Stimulated activated naive CD8-positive, alpha-beta T cell treated with anti-CD3 and anti-CD28 coated beads, Interleukin-15, amount 100 ng/mL, for 72 hours (primary cell): ENCODE measurements at regions not wholly inside any gene's neighbourhood (a gene's known extent, or its start where the extent isn't known, plus 50 kb on each side); places are given as distances from the start of the nearest gene placed in this dataset.
A peak's percentile ranks its signal among the peaks of the same experiment; 100 is the strongest.
"Not testable (repeated sequence)": the region's sequence is repeated elsewhere in the genome, so short reads cannot be mapped to it uniquely, and the experiment has no call there.

Source experiments
- ATAC-seq: fragments of 150-1000 bp; cut with Tn5 transposase; 2 replicates; pipeline ENCODE4 v1.10.0; 2021; ENCODE audit warnings: mild to moderate bottlenecking, moderate library complexity
- DNase-seq, 2 donors: peaks; one replicate each; pipeline ENCODE4 v3.0.0; 2021 to 2022
- H3K27ac Mint-ChIP-seq, 2 donors: one replicate each; pipeline ENCODE4 v1.8.0; 2022; ENCODE audit warnings: mild to moderate bottlenecking in 2 of 2, mixed read lengths in 2 of 2, moderate library complexity in 2 of 2
- H3K27me3 Mint-ChIP-seq: one replicate; pipeline ENCODE4 v1.8.0; 2022; ENCODE audit warnings: mixed read lengths
- H3K4me1 Mint-ChIP-seq: one replicate; pipeline ENCODE4 v1.8.0; 2022; ENCODE audit warnings: mild to moderate bottlenecking, mixed read lengths
- H3K4me3 Mint-ChIP-seq, 2 donors: one replicate each; pipeline ENCODE4 v1.8.0; 2022; ENCODE audit warnings: mild to moderate bottlenecking in 2 of 2, mixed read lengths in 2 of 2, moderate library complexity in 1 of 2
- H3K9me3 Mint-ChIP-seq, 2 donors: one replicate each; pipeline ENCODE4 v1.8.0; 2022; ENCODE audit warnings: mixed read lengths in 2 of 2

DNA sequence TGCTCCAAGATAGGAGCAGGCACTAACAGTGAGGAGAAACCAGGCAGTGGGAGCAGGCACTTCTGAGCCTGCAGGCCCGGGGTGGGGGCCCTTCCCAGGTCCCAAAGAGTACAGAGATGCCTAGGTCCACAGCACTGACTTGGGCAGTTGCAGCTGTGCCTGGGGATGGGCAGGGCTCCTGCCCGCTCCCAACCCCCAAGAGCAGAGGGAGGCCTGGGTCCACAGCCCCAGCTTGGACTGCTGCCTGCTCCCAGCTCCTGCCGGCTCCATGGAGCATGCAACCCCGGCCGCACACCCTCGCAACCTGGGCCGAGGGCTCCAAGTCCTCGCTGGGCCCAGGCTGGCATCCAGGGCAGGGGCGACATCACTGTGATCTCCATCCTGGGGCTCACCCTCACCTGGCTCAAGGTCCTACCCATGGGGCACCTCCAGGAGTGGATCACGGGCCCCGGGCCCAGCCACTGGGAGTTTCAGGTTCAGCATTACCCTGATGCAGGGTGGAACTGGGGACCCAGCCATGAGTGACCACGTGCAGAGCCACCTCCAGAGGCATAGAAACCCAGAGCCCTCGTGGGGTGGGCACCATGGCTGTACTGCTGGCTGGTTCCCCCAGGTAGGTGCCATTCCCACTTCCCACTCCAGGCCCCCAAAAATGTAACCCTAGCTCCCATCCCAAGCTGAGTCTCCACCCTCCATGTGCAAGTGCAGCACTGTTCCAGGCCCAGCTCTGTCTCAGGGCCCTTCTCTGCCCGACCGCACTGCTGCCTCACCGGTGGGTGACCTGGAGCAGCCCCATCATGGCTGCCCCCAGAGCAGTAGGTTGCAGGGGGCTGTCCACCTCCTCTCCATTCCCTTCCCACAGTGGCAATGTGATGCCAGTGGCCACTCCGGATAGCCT lies 325.6 kb downstream of the NR4A2 start:
- Mint-ChIP-seq H3K4me3 (no peak overlapping the region), H3K27me3 (no peaks in the 10 kb centered on the region), H3K4me1 (no peaks in the 10 kb centered on the region), H3K9me3 (peaks cover 6 to 13% of the 10 kb centered on the region in 2 donors), H3K27ac (no peak overlapping the region)
- no peak for DNase-seq
- ATAC-seq = peak; percentile 50

DNA sequence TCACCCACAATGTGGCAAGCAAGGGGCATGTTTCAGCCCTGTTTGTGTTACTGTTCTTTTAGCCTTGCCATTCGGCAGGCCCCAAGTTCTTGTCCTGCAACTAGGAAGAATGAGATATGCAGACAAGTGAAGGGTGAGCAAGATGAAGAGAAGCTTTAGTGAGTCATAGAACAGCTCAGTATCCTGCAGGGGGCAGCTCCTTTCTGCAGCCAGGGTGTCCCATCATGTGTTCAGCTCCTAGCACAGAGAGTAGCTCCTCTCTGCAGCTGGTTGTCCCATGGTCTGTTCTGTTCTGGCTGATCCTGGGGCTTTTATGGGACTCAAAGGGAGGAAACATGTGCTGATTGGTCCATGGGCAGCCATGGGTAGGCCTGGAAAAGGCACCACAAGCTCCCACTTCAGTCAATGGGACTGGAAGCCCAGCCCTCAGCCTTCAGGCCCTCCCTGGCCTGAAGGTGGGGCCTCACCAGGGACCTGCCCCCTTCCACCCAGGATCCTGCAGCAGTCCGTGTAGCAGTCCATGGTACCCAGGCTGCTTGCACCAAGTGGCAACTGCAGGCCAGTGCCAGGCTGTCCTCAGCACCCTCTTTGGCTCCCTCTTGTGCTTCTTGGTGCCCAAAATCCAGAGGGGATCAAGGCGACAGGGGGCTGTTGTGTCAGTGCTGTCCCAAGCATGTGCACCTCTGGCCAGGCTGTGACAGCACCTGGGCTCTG lies 326.4 kb downstream of the NR4A2 start:
- Mint-ChIP-seq H3K27ac (no peak overlapping the region), H3K27me3 (no peaks in the 10 kb centered on the region), H3K4me3 (no peak overlapping the region), H3K9me3 (peaks cover 6 to 13% of the 10 kb centered on the region in 2 donors), H3K4me1 (no peaks in the 10 kb centered on the region)
- DNase-seq = no peak
- peak; percentile 46 for ATAC-seq

DNA sequence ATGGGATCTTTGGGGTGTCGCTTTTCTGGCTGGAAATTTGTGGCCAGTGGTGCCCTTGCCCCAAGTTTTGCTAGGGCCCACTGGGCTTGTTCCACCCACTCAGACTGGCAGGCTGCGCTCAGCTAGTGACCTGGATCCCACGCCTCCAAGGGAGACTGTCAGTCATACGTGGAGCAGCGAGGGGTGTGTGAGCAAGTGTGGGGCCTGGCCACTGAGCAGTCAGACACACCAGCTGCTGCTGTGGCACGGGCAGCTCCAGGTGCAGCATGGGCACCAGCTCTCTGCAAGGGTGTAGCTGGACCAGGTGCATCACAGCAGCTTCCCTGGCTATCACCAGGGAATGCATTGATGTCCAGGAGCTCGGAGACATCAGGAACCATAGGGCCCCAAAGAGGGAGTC lies 327.0 kb downstream of the NR4A2 start:
- H3K9me3 Mint-ChIP-seq = peaks cover 6 to 13% of the 10 kb centered on the region in 2 donors
- no peak overlapping the region for H3K27ac Mint-ChIP-seq
- ATAC-seq (no peak), DNase-seq (no peak)
- H3K4me1 Mint-ChIP-seq = no peaks in the 10 kb centered on the region
- no peaks in the 10 kb centered on the region for H3K27me3 Mint-ChIP-seq
- no peak overlapping the region for H3K4me3 Mint-ChIP-seq

DNA sequence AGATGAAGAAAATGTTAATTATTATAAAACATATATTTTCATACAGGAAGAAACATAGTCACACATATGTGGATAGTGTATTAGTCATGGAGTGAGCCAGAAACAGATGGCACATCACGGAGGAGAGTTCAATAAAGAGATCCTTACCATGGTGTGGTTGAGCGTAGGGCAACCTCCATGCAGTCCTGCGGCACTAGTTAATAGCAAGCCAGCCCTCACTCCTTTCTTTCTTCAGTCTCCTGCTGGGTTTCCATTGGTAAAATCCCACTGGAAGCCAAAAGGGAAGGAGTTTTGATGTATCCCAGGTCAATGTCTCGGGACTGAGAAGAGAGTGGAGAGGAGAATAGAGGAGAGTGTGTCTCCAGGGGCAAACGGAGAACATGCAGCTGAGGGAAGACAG lies 328.1 kb downstream of the NR4A2 start:
- peaks cover 0 to 3% of the 10 kb centered on the region in 2 donors for H3K9me3 Mint-ChIP-seq
- no peak overlapping the region for H3K27ac Mint-ChIP-seq

DNA sequence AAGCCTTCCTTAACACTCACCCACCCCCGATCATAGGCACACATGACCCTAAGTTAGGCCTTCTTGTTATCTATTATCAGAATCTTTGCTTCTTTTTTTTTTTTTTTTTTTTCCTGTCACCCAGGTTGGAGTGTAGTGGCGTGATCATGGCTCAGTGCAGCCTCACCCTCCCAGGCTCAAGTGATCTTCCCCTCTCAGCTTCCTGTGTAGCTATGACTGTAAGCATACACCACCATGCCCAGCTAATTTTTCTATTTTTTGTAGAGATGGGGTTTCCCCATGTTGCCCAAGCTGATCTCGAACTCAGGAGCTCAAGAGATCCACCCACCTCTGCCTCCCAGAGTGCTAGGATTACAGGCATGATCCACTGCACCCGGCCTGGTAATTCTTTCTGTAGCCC lies 328.7 kb downstream of the NR4A2 start:
- DNase-seq = no peak
- H3K4me3 Mint-ChIP-seq = no peak overlapping the region
- no peaks in the 10 kb centered on the region for H3K9me3 Mint-ChIP-seq
- H3K27me3 Mint-ChIP-seq = no peaks in the 10 kb centered on the region
- no peak for ATAC-seq
- H3K27ac Mint-ChIP-seq = no peak overlapping the region
- no peaks in the 10 kb centered on the region for H3K4me1 Mint-ChIP-seq

More for the DNA sequence above, 328.1 kb downstream of the NR4A2 start:
- Mint-ChIP-seq H3K27me3 (no peaks in the 10 kb centered on the region), H3K4me3 (no peak overlapping the region), H3K4me1 (no peaks in the 10 kb centered on the region)
- ATAC-seq (no peak), DNase-seq (no peak)

DNA sequence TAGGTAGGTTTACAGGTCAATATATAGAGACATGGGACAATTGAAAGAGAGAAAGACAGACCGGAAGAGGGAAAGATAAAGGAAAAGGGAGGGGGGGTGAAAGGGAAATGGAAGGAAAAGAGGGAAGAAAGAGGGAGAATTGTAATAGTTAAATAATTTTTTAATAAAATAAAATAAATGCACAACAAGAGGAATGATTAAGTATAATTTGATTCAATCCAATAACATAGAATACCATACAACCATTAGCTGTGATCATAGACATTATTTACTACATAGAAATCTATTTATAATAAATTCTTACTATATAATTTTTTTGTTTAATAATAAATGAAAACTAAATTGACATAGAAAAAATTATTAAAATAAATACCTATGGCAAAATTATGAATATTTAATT lies 330.7 kb downstream of the NR4A2 start:
- H3K9me3 Mint-ChIP-seq = no peaks in the 10 kb centered on the region
- H3K27me3 Mint-ChIP-seq = no peaks in the 10 kb centered on the region
- no peak overlapping the region for H3K4me3 Mint-ChIP-seq
- DNase-seq (no peak), ATAC-seq (no peak)
- H3K27ac Mint-ChIP-seq = no peak overlapping the region
- H3K4me1 Mint-ChIP-seq = no peaks in the 10 kb centered on the region

DNA sequence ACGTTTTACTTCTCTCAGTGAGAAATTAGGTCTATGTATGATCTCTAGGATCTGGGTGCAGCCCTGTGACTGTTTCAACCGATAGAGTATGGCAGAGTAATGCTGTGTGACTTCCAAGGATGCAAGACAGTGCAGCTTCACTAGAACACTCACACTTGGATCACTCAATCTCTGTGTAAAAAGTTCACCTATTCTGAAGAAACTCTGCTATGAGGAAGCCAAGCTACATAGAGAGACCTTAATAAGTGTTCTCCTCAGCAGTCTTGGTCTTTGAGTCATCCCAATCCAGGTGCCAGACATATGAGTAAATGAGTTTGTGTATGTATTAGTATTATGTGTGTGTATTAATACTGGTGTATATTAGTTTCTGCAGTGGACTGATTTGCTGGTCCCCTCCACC lies 335.0 kb downstream of the NR4A2 start:
- ATAC-seq (no peak), DNase-seq (no peak)
- no peaks in the 10 kb centered on the region for H3K27me3 Mint-ChIP-seq
- H3K9me3 Mint-ChIP-seq = peaks cover 0 to 7% of the 10 kb centered on the region in 2 donors
- no peak overlapping the region for H3K27ac Mint-ChIP-seq
- H3K4me1 Mint-ChIP-seq = no peaks in the 10 kb centered on the region
- no peak overlapping the region for H3K4me3 Mint-ChIP-seq

DNA sequence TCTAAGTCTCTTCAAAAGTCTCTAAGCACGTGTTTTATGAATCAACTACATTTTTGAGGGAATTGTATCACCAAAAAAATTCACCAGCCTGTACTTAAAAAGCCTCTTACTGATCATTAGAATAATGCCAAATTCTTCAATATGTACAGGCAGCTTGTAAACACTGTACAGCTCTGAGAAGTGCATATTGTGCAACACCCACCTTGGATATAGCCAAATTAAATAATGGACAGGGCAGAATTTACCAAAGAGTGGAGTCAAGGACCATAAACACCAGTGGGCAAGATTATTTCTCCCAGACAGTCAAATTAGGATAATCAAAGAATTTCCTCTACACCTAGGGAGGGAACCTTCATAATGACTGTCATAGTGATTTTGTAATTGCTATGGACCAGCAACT lies 338.2 kb downstream of the NR4A2 start:
- H3K9me3 Mint-ChIP-seq = peaks cover 0 to 7% of the 10 kb centered on the region in 2 donors
- H3K27me3 Mint-ChIP-seq = no peaks in the 10 kb centered on the region
- ATAC-seq (no peak), DNase-seq (no peak)
- H3K27ac Mint-ChIP-seq = no peak overlapping the region
- no peaks in the 10 kb centered on the region for H3K4me1 Mint-ChIP-seq
- no peak overlapping the region for H3K4me3 Mint-ChIP-seq

DNA sequence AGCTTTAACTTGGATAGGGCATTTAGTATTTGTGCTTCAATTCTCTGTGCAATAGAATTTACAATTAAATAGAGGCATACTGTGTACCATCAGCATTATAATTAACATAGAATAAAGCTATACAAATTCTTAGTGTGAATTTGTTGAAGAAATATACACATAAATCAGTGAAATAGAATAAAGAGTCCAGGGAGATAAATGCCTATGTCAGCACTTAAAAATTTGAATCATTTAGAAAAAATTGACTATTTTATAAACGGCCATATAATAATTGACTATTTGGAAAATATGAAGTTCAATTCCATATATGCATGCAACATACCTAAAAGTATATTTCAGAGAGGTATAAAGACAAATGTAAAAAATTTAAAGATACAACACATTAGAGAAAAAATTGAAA lies 348.7 kb downstream of the NR4A2 start:
- Mint-ChIP-seq H3K4me1 (no peaks in the 10 kb centered on the region), H3K9me3 (no peaks in the 10 kb centered on the region), H3K27ac (no peak overlapping the region), H3K27me3 (no peaks in the 10 kb centered on the region), H3K4me3 (no peak overlapping the region)
- no peak for DNase-seq
- ATAC-seq = no peak

DNA sequence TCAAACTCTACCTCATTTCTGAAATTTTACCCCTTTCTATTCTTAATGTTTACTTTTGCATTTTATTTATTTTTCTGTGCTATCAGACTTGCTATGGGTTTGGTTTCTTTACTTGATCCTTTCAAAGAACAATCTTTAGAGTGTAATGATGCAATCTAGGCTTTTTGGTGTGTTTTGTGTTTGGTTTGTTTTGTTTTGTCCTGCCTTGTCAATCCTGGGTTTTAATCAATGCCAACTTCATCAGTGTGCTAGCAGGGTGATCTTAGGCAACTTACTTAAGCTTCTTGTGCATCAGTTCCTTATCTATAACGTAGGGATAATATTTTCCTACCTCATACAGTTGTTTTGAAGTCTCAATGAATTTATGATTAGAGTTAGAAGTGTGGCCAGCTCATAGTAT lies 350.4 kb downstream of the NR4A2 start:
- H3K4me1 Mint-ChIP-seq = no peaks in the 10 kb centered on the region
- no peaks in the 10 kb centered on the region for H3K27me3 Mint-ChIP-seq
- H3K4me3 Mint-ChIP-seq = no peak overlapping the region
- no peaks in the 10 kb centered on the region for H3K9me3 Mint-ChIP-seq
- H3K27ac Mint-ChIP-seq = no peak overlapping the region
- ATAC-seq (no peak), DNase-seq (no peak)

DNA sequence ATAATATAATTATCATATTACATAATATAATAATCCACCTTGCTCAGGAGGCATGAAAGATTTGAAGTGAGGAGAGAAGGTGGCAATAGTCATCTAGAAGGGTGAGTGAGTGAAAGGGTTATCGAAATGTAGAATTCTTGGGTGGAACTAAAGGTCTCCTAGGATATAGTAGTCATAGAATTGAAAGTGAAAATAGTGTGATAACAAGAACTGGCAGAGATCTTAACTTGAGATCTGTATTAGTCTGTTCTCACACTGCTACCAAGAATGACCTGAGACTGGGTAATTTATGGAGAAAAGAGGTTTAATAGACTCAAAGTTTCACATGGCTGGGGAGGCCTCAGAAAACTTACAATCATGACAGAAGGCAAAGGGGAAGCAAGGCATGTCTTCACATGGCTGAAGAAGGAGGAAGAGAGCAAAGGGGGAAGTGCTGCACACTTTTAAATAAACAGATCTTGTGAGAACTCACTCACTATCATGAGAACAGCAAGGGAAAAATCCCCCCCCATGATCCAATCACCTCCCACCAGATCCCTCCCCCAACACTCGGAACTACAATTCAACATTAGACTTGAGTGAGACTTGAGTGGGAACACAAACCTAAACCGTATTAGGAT lies 351.5 kb downstream of the NR4A2 start:
- Mint-ChIP-seq H3K27me3 (no peaks in the 10 kb centered on the region), H3K27ac (no peak overlapping the region), H3K4me1 (no peaks in the 10 kb centered on the region), H3K4me3 (no peak overlapping the region), H3K9me3 (no peaks in the 10 kb centered on the region)
- DNase-seq (no peak), ATAC-seq (no peak)

DNA sequence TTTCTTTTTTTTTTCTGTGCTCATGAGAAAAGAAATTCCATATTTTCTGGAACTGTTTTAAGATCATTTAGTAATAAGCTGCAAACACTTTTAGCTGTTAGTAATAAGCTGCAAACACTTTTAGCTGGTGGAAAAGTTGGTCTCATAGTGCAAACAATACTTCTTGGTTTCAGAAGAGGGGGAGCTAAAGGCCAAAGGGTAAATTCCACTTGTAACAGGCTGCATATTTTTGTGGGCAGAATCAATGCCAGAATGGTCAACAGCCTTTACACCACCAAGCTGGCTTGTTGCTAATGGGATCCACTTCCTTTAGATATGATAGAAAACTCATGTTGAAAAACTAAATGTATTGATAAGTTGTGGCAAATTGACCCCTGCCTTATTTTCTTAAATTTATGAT lies 356.8 kb downstream of the NR4A2 start:
- Mint-ChIP-seq H3K4me1 (no peaks in the 10 kb centered on the region), H3K9me3 (no peaks in the 10 kb centered on the region), H3K4me3 (no peak overlapping the region), H3K27me3 (no peaks in the 10 kb centered on the region), H3K27ac (no peak overlapping the region)
- DNase-seq (no peak), ATAC-seq (no peak)

DNA sequence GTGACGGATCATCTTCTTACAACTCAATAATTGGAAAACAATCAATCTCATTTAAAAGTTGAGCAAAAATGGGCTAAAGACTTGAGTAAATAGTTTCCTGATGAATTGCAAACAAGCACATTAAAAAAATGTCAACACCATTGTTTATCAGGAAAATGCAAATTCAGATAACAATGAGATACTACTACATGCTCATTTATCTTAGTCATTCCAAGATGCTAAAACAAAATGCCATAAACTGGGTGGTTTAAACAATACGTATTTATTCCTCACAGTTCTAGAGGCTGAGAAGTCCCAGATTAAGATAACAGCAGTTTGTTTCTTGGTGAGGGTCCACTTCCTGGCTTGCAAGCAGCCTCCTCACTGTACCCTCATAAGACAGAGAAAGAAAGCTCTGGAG lies 359.6 kb downstream of the NR4A2 start:
- no peaks in the 10 kb centered on the region for H3K27me3 Mint-ChIP-seq

DNA sequence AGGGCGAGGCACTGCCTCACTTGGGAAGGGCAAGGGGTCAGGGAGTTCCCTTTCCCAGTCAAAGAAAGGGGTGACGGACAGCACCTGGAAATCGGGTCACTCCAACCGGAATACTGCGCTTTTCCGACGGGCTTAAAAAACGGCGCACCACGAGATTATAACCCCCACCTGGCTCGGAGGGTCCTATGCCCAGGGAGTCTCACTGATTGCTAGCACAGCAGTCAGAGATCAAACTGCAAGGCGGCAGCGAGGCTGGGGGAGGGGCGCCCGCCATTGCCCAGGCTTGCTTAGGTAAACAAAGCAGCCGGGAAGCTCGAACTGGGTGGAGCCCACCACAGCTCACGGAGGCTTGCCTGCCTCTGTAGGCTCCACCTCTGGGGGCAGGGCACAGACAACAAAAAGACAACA lies 366.5 kb downstream of the NR4A2 start:
- not testable (repeated sequence) for H3K4me3 Mint-ChIP-seq, H3K27me3 Mint-ChIP-seq, H3K4me1 Mint-ChIP-seq, H3K9me3 Mint-ChIP-seq, H3K27ac Mint-ChIP-seq, DNase-seq, ATAC-seq

More for the DNA sequence above, 359.6 kb downstream of the NR4A2 start:
- no peaks in the 10 kb centered on the region for H3K9me3 Mint-ChIP-seq
- no peak overlapping the region for H3K4me3 Mint-ChIP-seq
- no peak for ATAC-seq
- DNase-seq = no peak
- no peaks in the 10 kb centered on the region for H3K4me1 Mint-ChIP-seq
- H3K27ac Mint-ChIP-seq = no peak overlapping the region

DNA sequence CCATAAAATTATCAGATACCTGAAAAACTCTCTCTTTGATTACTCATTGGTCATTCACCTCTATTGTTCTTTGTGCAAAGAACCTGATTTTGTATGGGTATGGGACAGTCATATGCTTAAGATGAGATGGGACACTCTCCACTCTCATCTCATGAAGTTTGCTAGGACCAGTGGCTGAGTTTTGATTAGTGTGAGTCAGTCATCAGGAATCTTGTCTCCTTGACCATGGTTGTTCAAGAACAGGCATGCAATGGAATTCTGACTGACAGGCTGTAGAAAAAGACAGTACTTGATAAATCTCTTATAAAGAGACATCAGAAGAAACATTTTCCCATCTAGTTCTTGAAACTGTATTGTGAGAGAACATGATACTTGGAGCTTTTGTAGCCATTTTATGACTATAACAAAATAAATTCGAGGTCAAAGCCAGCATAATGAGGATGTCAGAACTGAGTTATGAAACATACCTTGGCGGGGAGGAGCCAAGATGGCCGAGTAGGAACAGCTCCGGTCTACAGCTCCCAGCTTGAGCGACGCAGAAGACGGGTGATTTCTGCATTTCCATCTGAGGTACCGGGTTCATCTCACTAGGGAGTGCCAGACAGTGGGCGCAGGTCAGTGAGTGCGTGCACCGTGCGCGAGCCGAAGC lies 367.0 kb downstream of the NR4A2 start:
- no peaks in the 10 kb centered on the region for H3K9me3 Mint-ChIP-seq

DNA sequence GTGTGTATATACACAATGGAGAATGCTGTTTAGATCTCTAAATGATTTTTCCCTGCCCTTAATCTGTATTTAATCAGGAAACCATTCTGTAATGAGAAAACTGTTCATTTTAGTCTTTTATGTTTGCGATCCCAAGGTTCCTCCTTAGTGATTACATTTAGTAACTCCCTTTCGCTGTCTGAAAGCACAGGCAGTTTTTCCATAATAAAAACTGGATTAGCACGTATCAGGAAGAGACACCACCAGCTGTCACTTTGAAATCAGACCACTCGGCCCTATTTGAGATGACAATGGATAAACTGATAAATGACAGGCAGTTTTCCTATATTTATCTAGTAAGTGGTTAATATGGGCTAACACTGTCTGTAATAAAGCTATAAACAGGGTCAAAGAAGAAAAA lies 370.9 kb downstream of the NR4A2 start:
- Mint-ChIP-seq H3K4me1 (no peaks in the 10 kb centered on the region), H3K4me3 (no peak overlapping the region), H3K27ac (no peak overlapping the region), H3K9me3 (no peaks in the 10 kb centered on the region), H3K27me3 (no peaks in the 10 kb centered on the region)
- ATAC-seq (no peak), DNase-seq (no peak)

More for the DNA sequence above, 367.0 kb downstream of the NR4A2 start:
- no peak for ATAC-seq
- Mint-ChIP-seq H3K27me3 (no peaks in the 10 kb centered on the region), H3K27ac (no peak overlapping the region), H3K4me1 (no peaks in the 10 kb centered on the region), H3K4me3 (no peak overlapping the region)
- DNase-seq = no peak
